Fibroblast of the conjunctiva (primary cell): ENCODE measurements at regions not wholly inside any gene's neighbourhood (a gene's known extent, or its start where the extent isn't known, plus 50 kb on each side); places are given as distances from the start of the nearest gene placed in this dataset.
"Not testable (repeated sequence)": the region's sequence is repeated elsewhere in the genome, so short reads cannot be mapped to it uniquely, and the experiment has no call there.

Source experiments
- DNase-seq: peaks from one replicate; pipeline ENCODE4 v3.0.0-alpha.2; 2010; ENCODE audit warnings: low read depth

GRCh38 chr11:123344188-123344587 is 85.9 kb upstream of the GRAMD1B start:
- not testable (repeated sequence) for DNase-seq

DNA sequence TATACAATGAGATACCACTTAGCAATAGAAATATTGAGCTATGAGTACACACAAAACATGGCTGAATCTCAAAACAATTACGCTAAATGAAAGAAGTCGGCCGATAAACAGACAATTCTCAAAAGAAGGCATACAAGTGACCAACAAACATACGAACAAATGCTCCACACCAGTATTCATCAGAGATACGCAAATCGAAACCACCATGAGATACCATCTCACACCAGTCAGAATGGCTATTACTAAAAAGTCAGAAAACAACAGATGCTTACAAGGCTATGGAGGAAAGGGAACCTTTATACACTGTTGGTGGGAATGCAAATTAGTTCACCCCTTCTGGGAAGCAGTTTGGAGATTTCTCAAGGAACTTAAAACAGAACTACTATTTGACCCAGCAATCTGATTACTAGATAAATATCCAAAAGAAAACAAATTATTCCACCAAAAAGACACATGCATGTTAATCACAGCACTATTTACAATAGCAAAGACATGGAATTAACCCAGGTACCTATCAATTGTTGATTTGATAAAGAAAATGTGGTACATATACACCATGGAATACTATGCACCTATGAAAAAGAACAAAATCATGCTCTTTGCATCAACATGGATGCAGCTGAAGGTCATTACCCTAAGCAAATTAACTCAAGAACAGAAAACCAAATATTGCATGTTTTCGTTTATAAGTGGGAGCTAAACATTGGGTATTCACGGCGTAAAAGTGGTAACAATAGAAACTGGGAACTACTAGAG is 90.9 kb upstream of the GRAMD1B start:
- no peak for DNase-seq

DNA sequence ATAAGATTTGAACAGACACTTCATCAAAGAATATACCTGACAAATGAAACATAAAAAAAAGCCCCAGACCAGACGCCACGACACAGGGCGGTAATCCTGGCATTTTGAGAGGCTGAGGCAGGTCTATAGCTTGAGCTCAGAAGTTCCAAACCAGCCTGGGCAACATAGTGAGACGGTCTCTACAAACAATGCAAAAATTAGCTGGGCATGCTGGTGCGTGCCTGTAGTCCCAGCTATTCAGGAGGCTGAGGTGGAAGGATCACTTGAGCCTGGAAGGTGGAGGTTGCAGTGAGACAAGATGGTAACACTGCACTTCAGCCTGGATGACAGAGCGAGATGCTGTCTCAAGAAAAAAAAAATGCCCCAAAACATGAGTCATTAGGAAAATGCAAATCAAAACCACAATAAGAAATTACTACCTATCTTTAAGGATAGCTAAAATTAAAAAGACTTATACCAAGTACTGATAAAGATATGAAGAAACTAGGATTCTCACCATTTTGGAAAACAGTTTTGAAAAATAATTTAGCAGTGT is 91.7 kb upstream of the GRAMD1B start:
- DNase-seq: no peak

DNA sequence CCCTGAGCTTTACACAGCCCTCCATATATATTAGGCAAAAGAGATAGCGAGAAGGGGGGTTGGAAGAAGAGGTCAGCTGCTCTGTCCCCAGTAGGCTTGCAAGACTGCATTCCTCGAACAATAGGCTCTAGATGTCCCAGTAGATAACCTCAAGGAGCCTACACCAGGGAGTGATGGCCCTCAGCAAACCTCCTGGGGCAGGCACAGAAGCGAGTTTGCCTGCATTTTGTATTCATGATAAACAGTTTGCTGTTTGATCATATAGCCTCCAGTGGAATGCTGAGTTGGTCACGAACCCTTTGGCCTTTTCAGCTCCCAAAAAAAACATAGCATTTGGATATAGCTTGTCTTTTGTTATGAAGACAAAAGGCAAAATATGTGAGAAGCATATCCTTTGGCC is 95.1 kb upstream of the GRAMD1B start:
- DNase-seq: no peak

GRCh38 chr11:123332577-123332976 is 97.5 kb upstream of the GRAMD1B start:
- DNase-seq: not testable (repeated sequence)

- DNase-seq: no peak
Observed at GRCh38 chr11:123330948-123331347, 99.1 kb upstream of the GRAMD1B start.

GRCh38 chr11:123330471-123330870 is 99.6 kb upstream of the GRAMD1B start:
- no peak for DNase-seq

GRCh38 chr11:123330071-123330470 is 100.0 kb upstream of the GRAMD1B start:
- DNase-seq: no peak

DNA sequence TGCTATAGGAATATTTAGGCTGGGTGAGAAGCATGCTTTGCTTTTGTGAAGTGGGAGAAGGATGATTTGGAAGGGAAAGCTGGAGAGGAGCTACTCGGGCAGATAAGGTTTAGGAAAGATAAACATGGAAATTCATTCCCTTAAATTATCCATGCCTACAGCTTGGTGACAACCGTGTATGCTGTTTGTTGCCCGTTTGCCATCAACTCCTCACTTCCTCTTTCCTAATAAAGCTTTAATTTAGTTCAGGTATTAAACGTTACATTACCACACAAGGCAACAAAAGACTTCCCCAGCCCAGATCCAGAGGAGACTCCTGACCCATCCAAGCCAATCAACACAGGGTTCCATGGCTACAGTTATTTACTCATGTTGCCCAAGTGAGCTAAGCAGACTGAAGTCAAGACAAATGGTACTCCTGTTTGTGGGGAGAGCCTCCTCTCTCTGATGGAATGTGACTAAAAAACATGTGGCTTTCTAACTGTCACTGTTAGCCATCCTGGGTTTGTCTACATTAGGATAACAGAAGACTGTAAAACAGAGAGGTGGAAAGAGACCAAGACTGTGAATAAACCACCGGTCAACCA is 101.7 kb upstream of the GRAMD1B start:
- DNase-seq: no peak

- DNase-seq: no peak
Observed at GRCh38 chr11:123325533-123325932, 104.5 kb upstream of the GRAMD1B start.

- DNase-seq: no peak
Observed at GRCh38 chr11:123323568-123323967, 106.5 kb upstream of the GRAMD1B start.

DNA sequence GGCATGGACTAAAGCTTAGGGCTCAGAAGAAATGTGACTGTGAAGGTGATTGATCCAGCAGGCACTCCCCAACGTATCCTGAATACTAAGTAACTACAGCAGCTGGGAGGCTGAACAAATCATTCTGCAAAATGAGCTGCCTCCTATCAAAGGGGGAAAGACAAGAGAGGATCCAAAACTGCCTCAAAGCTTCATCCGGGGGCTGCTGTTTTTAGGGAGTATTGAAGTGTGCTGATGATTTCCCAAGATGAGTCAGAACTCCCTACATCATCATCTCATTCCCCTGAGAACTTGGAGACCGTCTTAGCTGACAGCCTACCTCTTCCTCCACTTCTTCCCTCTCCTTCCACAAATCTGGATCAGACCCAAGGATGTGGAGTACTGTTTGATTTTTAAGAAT is 108.4 kb upstream of the GRAMD1B start:
- no peak for DNase-seq

- DNase-seq: no peak
Observed at GRCh38 chr11:123318623-123319022, 111.4 kb upstream of the GRAMD1B start.

DNA sequence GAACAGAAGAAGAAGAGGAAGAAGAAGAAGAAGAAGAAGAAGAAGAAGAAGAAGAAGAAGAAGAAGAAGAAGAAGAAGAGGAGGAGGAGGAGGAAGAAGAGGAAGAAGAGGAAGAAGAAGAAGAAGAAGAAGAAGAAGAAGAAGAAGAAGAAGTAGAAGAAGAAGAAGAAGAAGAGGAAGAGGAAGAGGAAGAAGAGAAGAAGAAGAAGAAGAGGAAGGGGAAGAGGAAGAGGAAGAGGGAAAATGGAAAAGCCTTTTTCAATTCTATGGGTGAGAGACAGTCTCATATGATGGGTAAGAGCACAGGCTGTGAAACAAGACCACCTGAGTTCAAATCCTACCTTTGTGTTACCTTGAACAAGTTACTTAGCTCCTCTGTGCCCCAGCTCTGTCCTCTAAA is 111.9 kb upstream of the GRAMD1B start:
- not testable (repeated sequence) for DNase-seq

- DNase-seq: no peak
Observed at GRCh38 chr11:123316003-123316402, 114.1 kb upstream of the GRAMD1B start.

GRCh38 chr11:123314972-123315371 is 115.1 kb upstream of the GRAMD1B start:
- no peak for DNase-seq

DNA sequence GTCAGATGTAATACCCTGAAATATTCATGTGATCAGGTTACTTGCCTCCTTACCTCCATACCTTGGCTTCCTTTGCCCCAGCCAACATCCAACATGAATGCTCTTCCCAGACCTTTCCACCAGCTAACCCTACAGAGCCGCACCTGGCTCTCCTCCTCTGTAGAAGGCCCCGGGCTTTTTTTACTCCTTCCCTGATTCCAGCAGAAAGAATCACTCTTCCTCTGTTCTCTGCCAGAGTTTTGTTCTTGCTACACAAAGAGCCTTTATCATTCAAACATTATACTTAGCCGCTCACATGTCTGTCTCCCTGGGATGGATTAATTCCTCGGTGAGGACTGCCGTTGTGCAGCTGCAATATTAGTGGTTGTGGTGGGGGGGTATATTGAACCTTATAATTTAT is 116.8 kb upstream of the GRAMD1B start:
- DNase-seq: no peak

- peak; percentile 62 for DNase-seq
Observed at GRCh38 chr11:123308077-123308476, 113.0 kb upstream of the CLMP start.

- no peak for DNase-seq
Observed at GRCh38 chr11:123307276-123307675, 112.2 kb upstream of the CLMP start.

DNA sequence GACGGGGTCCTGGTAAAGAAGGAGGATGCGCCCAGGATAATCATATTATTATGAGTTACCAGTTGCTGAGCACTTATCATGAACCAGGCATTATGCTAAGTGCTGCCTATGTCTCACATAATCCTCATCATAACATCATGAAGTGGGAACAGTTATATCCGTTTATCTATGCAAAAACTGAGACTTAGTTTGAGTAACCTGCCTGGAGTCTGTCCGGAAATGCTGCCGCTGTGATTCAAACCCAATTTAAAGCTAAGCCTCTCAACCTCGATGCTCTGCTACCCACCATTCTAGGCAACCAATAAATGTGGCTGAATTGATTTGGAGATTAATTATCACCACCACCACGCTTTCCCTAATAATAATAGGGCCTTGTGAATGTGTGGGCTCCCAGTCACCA is 111.5 kb upstream of the CLMP start:
- no peak for DNase-seq

GRCh38 chr11:123305601-123306375 is 110.7 kb upstream of the CLMP start:
- no peak for DNase-seq

GRCh38 chr11:123304828-123305466 is 109.9 kb upstream of the CLMP start:
- no peak for DNase-seq
